GM06990 (cell line): ENCODE measurements at regions not wholly inside any gene's neighbourhood (a gene's known extent, or its start where the extent isn't known, plus 50 kb on each side); places are given as distances from the start of the nearest gene placed in this dataset.
A peak's percentile ranks its signal among the peaks of the same experiment; 100 is the strongest.

ENCODE experiments used
- DNase-seq: peaks from one replicate; pipeline ENCODE4 v3.0.0-alpha.2; 2011; ENCODE audit not compliant: insufficient read length; ENCODE audit errors: extremely low read depth
- H3K27me3 ChIP-seq: replicated peaks from 2 replicates; pipeline ENCODE4 v1.6.0; 2011; ENCODE audit warnings: low read length; ENCODE audit not compliant: control insufficient read depth, insufficient read depth
- H3K36me3 ChIP-seq: 2 replicates; pipeline ENCODE4 v1.5.1; 2011; ENCODE audit warnings: low read length; ENCODE audit not compliant: control insufficient read depth, insufficient read depth
- H3K4me3 ChIP-seq: replicated peaks from 2 replicates; pipeline ENCODE4 v1.5.1; 2011; ENCODE audit warnings: low read depth, mild to moderate bottlenecking, control low read depth, low read length
- TF ChIP-seq, protein P1 (sequence below): IDR thresholded peaks from 2 replicates; pipeline ENCODE4 v1.5.1; 2011; ENCODE audit warnings: low read length, control low read depth, mild to moderate bottlenecking, inconsistent platforms; ENCODE audit not compliant: insufficient read depth, poor library complexity, severe bottlenecking

DNA sequence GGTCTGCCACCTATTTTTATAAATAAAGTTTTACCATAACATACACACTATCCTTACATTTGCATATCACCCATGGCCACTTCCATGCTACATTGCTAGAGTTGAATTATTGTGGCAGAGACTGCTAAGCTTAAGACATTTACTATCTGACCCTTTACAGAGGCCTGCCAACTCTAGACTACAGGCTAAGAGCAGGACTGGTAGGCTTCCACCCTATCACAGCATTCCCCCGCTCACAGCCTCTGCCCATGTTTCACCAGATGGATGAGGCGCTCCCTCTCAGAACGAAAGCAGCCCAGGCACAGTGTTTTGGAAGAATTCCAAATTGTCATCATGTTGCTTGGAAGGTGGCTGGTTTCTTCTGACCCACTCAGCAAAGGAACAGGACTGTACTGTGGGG lies 91.7 kb upstream of the SLC35G4 start:
- TF ChIP-seq, protein P1, sequence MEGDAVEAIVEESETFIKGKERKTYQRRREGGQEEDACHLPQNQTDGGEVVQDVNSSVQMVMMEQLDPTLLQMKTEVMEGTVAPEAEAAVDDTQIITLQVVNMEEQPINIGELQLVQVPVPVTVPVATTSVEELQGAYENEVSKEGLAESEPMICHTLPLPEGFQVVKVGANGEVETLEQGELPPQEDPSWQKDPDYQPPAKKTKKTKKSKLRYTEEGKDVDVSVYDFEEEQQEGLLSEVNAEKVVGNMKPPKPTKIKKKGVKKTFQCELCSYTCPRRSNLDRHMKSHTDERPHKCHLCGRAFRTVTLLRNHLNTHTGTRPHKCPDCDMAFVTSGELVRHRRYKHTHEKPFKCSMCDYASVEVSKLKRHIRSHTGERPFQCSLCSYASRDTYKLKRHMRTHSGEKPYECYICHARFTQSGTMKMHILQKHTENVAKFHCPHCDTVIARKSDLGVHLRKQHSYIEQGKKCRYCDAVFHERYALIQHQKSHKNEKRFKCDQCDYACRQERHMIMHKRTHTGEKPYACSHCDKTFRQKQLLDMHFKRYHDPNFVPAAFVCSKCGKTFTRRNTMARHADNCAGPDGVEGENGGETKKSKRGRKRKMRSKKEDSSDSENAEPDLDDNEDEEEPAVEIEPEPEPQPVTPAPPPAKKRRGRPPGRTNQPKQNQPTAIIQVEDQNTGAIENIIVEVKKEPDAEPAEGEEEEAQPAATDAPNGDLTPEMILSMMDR, result no peak
- no peaks in the 10 kb centered on the region for H3K27me3 ChIP-seq
- DNase-seq, result no peak

DNA sequence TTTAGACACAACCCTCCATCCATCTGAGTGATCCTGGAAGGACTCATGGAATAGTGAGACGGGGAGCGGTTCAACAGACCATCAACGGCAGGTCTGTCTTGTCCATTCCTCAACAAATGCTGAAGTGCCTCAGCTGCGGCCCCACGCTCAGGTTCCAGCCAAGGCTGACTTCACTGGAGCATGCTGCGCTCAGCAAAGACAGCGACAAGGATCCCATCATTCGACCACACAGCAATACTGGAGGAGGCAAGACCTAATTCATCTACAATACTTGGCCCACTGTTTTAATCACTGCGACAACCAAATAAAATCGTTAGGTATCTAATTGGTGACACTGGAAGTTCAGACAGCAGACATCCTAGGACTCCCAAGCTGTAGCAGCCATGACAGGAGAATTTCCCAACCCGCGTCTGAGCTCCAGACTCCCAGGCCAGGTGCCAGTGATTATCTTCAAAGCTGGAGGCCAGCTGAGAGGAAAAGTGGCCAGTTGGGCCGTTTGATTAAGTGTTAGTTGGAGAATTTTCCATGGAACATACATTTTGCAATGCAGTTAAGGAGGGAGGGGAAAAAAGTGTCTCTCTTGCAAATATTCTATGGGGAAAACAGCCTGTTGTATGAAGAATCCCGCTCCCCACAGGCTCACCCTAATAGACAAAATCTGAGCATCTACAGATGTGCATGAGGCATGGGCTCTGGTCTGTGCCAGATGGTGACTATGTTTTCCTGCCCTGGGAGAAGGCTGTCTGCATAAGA lies 92.5 kb upstream of the SLC35G4 start:
- TF ChIP-seq, protein P1, result no peak
- Histone ChIP-seq H3K4me3 (no peak overlapping the region), H3K27me3 (no peaks in the 10 kb centered on the region), H3K36me3 (no peaks in the 10 kb centered on the region)
- DNase-seq, result no peak

More for the DNA sequence above, 91.7 kb upstream of the SLC35G4 start:
- no peak overlapping the region for H3K4me3 ChIP-seq
- no peaks in the 10 kb centered on the region for H3K36me3 ChIP-seq

DNA sequence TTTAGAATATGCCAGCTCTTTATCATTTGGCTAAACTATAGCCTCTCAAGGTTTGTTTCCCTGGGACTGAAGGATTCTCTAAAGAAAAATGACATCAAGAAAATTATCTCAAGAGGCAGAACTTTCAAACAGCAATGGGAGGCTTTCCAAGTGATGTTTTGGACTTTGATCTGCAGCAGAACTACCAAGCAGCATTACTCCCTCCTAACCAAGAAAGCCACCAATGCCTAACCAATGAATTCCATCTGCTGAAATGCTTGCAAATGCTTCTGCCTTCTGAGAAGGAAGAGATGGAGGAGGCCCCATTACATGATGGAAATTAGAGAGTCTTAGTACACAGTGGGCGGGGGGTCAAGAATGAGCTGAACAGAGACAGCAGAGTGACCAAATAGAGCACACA lies 95.1 kb upstream of the SLC35G4 start:
- no peak for DNase-seq
- TF ChIP-seq, protein P1, result no peak
- H3K27me3 ChIP-seq, result no peaks in the 10 kb centered on the region
- no peak overlapping the region for H3K4me3 ChIP-seq
- H3K36me3 ChIP-seq, result no peaks in the 10 kb centered on the region

DNA sequence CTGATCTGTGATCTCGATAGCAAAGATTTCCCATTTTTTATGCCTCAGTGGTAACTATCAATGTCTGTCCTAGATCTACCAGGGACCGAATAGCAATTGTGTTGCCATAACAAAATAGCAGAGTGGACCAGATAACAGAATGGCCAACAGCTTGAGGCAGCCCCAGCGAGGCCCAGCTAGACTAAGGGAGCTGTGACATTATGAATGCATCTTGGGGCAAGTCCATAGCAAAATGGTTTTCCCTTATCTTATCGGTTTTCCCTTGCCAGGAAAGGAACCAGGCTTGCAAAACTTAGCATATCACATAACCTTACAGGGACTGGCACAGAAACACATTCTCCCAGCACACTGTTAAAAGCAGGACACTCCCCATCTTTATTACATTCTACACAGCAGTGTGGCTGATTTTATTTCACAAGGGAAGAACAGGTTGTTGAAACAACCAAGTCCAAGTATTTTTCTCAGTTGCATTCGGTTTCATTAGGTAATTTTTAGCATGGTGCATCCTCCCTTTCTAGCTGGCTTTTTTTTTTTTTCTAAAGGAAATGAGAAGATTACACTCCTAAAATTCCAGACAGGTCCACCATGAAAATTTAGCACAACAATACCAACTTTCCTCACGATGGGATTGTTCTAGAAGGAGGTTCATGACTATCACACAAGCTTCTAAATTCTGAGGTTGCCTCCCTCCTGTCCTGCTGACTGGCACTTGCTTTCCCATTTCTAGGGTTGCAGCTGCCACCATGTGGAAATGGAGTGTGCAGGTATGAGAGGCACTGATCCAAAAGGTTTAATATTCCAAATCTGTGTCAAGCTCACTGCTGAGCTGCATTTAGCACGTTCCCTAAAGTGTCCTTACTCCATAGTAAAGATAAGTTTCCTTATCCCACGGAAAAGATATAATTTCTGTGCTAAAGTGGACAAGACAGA lies 97.0 kb upstream of the SLC35G4 start:
- H3K27me3 ChIP-seq, result no peaks in the 10 kb centered on the region
- no peak overlapping the region for H3K4me3 ChIP-seq
- TF ChIP-seq, protein P1, result no peak
- DNase-seq, result no peak
- H3K36me3 ChIP-seq, result no peaks in the 10 kb centered on the region

DNA sequence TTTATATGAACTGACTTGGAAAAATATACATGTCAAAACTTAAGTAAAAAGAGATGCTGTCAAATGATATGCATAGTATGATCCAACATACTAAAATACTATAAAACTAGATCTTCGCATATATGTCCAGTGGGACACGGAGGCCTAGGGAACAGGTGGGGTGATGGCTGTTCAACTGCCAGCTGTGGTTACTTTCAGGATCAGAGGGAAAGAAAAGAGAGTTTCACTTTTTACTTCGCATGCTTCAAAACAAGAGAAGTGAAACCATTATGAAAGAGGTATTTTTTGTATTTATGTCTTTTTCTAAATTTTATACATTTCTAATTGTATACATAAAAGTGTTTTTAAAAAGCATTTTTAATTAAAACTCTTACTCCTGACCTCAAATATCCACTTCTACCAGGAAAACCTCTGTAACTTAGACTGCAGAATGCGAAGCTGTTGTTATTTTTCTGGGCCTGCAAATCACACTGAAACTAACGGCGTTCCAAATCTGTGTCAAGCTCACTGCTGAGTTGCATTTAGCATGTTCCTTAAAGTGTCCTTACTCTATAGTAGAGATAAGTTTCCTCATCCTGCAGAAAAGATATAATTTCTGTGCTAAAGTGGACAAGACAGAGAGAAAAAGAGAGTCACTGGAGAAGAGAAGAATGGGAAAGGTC lies 97.8 kb upstream of the SLC35G4 start:
- TF ChIP-seq, protein P1, result no peak
- peak; percentile 33 for DNase-seq

More for the DNA sequence above, 97.8 kb upstream of the SLC35G4 start:
- Histone ChIP-seq H3K36me3 (no peaks in the 10 kb centered on the region), H3K4me3 (peak overlapping the region; percentile 37), H3K27me3 (no peaks in the 10 kb centered on the region)
